ENCODE measurements at regions not wholly inside any gene's neighbourhood (a gene's known extent, or its start where the extent isn't known, plus 50 kb on each side); places are given as distances from the start of the nearest gene placed in this dataset.

- H3K27ac ChIP-seq, result no peak overlapping the region
- WGBS, 4 donors, result 59 to 95% (median 89%) methylated on average over 2 of the region's 2 CpGs
Observed at GRCh38 chr5:165874851-165875250, 2369.4 kb downstream of the MAT2B start.

GRCh38 chr5:165876538-165876937, 2371.1 kb downstream of the MAT2B start:
- intact Hi-C loops (cut with DNase I), result no loop called here
- Histone ChIP-seq H3K4me3 (no peak overlapping the region), H3K27me3 (no peaks in the 10 kb centered on the region), H3K4me1 (replicated peaks in 1 of 2) (no peaks in the 10 kb centered on the region), H3K36me3 (replicated peaks in 1 of 2) (no peaks in the 10 kb centered on the region), H3K27ac (no peak overlapping the region), H3K9me3 (replicated peaks in 1 of 3) (no peaks in the 10 kb centered on the region)
- no peak for DNase-seq
- no peak for TF ChIP-seq POLR2A (IDR thresholded peaks at IDR 0.05)
- no peak for TF ChIP-seq CTCF (IDR thresholded peaks at IDR 0.05)

More at GRCh38 chr5:165874851-165875250, 2369.4 kb downstream of the MAT2B start:
- intact Hi-C loops (cut with DNase I), result no loop called here
- Histone ChIP-seq H3K36me3 (replicated peaks in 1 of 2) (no peaks in the 10 kb centered on the region), H3K27me3 (no peaks in the 10 kb centered on the region), H3K4me1 (replicated peaks in 1 of 2) (no peaks in the 10 kb centered on the region), H3K9me3 (replicated peaks in 1 of 3) (no peaks in the 10 kb centered on the region), H3K4me3 (no peak overlapping the region)
- TF ChIP-seq CTCF (IDR thresholded peaks at IDR 0.05) (no peak), POLR2A (IDR thresholded peaks at IDR 0.05) (no peak)
- no peak for DNase-seq

- Histone ChIP-seq H3K4me3 (no peak overlapping the region), H3K36me3 (replicated peaks in 1 of 2) (no peaks in the 10 kb centered on the region), H3K27ac (no peak overlapping the region), H3K4me1 (replicated peaks in 1 of 2) (no peaks in the 10 kb centered on the region), H3K9me3 (replicated peaks in 1 of 3) (no peaks in the 10 kb centered on the region), H3K27me3 (no peaks in the 10 kb centered on the region)
- no peak for TF ChIP-seq POLR2A (IDR thresholded peaks at IDR 0.05)
- TF ChIP-seq CTCF (IDR thresholded peaks at IDR 0.05), result no peak
- intact Hi-C loops (cut with DNase I), result no loop called here
- no peak for DNase-seq
- WGBS, 4 donors, result 75 to 90% (median 82%) methylated on average over 3 of the region's 3 CpGs
Observed at GRCh38 chr5:165877475-165877874, 2372.1 kb downstream of the MAT2B start.

GRCh38 chr5:165881259-165881658, 2375.8 kb downstream of the MAT2B start:
- no peaks in the 10 kb centered on the region for H3K36me3 ChIP-seq (replicated peaks in 1 of 2)
- H3K27me3 ChIP-seq, result no peaks in the 10 kb centered on the region
- no peak for DNase-seq
- 78 to 83% (median 79%) methylated on average over 2 of the region's 2 CpGs for WGBS, 4 donors
- TF ChIP-seq CTCF (IDR thresholded peaks at IDR 0.05) (no peak), POLR2A (IDR thresholded peaks at IDR 0.05) (no peak)
- H3K9me3 ChIP-seq (replicated peaks in 1 of 3), result no peaks in the 10 kb centered on the region
- no peak overlapping the region for H3K4me3 ChIP-seq
- no peak overlapping the region for H3K27ac ChIP-seq
- intact Hi-C loops (cut with DNase I), result no loop called here
- H3K4me1 ChIP-seq (replicated peaks in 1 of 2), result no peaks in the 10 kb centered on the region
